ENCODE measurements at regions not wholly inside any gene's neighbourhood (a gene's known extent, or its start where the extent isn't known, plus 50 kb on each side); places are given as distances from the start of the nearest gene placed in this dataset.

- Mint-ChIP-seq H3K9me3 (ENCODE audit: unreplicated experiment) (no peaks in the 10 kb centered on the region), H3K36me3 (ENCODE audit: low read depth, unreplicated experiment) (no peaks in the 10 kb centered on the region), H3K27ac (ENCODE audit: unreplicated experiment) (no peak overlapping the region), H3K4me1 (ENCODE audit: unreplicated experiment) (no peaks in the 10 kb centered on the region), H3K27me3 (ENCODE audit: unreplicated experiment) (peaks cover 2% of the 10 kb centered on the region), H3K4me3 (ENCODE audit: unreplicated experiment) (no peak overlapping the region)
- no peak for TF ChIP-seq CTCF (IDR thresholded peaks at IDR 0.05; ENCODE audit: unreplicated experiment)
- DNase-seq (ENCODE audit: low spot score): no peak
Measured at GRCh38 chr1:168455764-168456163, 88.0 kb downstream of the XCL2 start.

- H3K4me3 Mint-ChIP-seq (ENCODE audit: unreplicated experiment): no peak overlapping the region
- DNase-seq (ENCODE audit: low spot score): no peak
- no peaks in the 10 kb centered on the region for H3K9me3 Mint-ChIP-seq (ENCODE audit: unreplicated experiment)
- H3K27ac Mint-ChIP-seq (ENCODE audit: unreplicated experiment): no peak overlapping the region
- no peaks in the 10 kb centered on the region for H3K36me3 Mint-ChIP-seq (ENCODE audit: low read depth, unreplicated experiment)
- no peak for TF ChIP-seq CTCF (IDR thresholded peaks at IDR 0.05; ENCODE audit: unreplicated experiment)
- no peaks in the 10 kb centered on the region for H3K4me1 Mint-ChIP-seq (ENCODE audit: unreplicated experiment)
- H3K27me3 Mint-ChIP-seq (ENCODE audit: unreplicated experiment): peaks cover 2% of the 10 kb centered on the region
Measured at GRCh38 chr1:168454211-168454815, 89.5 kb downstream of the XCL2 start.

- no peak for TF ChIP-seq CTCF (IDR thresholded peaks at IDR 0.05; ENCODE audit: unreplicated experiment)
- H3K4me1 Mint-ChIP-seq (ENCODE audit: unreplicated experiment): no peaks in the 10 kb centered on the region
- no peak overlapping the region for H3K4me3 Mint-ChIP-seq (ENCODE audit: unreplicated experiment)
- H3K27me3 Mint-ChIP-seq (ENCODE audit: unreplicated experiment): peaks cover 2% of the 10 kb centered on the region
- no peaks in the 10 kb centered on the region for H3K9me3 Mint-ChIP-seq (ENCODE audit: unreplicated experiment)
- DNase-seq (ENCODE audit: low spot score): no peak
- no peak overlapping the region for H3K27ac Mint-ChIP-seq (ENCODE audit: unreplicated experiment)
- H3K36me3 Mint-ChIP-seq (ENCODE audit: low read depth, unreplicated experiment): no peaks in the 10 kb centered on the region
Measured at GRCh38 chr1:168453056-168453455, 90.7 kb downstream of the XCL2 start.

GRCh38 chr1:168452329-168452728 lies 91.5 kb downstream of the XCL2 start:
- H3K9me3 Mint-ChIP-seq (ENCODE audit: unreplicated experiment): no peaks in the 10 kb centered on the region
- no peaks in the 10 kb centered on the region for H3K4me1 Mint-ChIP-seq (ENCODE audit: unreplicated experiment)
- no peak overlapping the region for H3K27ac Mint-ChIP-seq (ENCODE audit: unreplicated experiment)

More at GRCh38 chr1:168452329-168452728, 91.5 kb downstream of the XCL2 start:
- Mint-ChIP-seq H3K27me3 (ENCODE audit: unreplicated experiment) (peaks cover 2% of the 10 kb centered on the region), H3K4me3 (ENCODE audit: unreplicated experiment) (no peak overlapping the region), H3K36me3 (ENCODE audit: low read depth, unreplicated experiment) (no peaks in the 10 kb centered on the region)
- no peak for DNase-seq (ENCODE audit: low spot score)
- no peak for TF ChIP-seq CTCF (IDR thresholded peaks at IDR 0.05; ENCODE audit: unreplicated experiment)
